ENCODE measurements at regions not wholly inside any gene's neighbourhood (a gene's known extent, or its start where the extent isn't known, plus 50 kb on each side); places are given as distances from the start of the nearest gene placed in this dataset.

GRCh38 chr7:130927062-130927461 lies 193.1 kb upstream of the KLF14 start:
- no peak for DNase-seq (ENCODE audit: low read depth in 2 of 3, low spot score in 1 of 3)

DNA sequence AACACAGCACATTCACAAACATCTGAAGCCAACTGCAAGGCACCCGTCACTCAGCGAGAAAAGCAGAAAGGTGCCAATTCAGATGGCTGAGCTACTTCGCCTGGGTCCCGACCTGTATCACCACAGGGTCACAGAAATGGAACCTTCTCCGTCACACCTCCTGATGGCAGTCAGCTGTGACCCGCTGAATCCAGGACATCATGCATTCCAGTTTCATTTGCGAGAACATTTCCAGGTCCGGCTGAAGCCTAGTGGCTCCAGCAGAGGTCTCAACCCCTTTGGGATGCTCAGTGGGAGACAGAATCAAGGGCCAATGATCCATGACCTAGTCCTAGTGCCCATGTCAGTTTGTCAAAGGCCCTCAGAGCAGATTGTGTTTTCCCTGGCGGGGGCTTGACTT lies 193.6 kb upstream of the KLF14 start:
- no peak for DNase-seq (ENCODE audit: low read depth in 2 of 3, low spot score in 1 of 3)

DNA sequence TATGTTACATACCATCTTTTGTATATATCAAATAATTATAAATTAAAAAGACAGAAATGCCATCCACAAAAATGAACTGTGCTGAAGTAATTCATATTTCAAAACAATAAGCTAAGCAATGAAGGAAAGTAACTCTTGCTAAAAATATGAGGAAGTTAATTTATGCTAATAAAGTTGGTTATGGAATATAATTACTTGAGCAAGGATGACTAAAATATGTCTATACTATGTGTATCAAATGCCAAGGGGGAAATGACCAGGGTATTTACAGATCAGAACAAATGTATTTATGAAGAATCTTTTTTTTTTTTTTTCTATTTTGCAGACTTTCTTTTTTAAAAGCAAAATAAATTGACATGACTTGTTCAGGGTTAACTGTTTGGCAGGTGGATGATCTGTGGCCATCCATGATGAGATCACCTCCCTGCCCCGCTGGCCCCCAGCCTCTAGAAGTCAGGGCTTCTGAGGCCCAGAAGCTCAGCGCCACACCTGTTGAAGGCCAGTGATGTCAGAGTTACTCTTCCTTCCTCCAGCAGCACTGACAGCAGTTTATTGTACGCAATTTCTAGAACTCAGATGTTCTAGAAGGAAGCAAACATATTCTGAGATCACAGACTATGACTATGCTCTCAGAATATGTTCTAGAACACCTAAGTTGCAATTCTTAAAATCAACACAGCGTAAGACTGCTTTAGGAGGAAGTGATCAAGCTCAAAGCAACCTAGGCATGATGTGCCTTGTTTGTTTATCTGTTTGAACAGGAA lies 196.1 kb upstream of the KLF14 start:
- DNase-seq (ENCODE audit: low read depth in 2 of 3, low spot score in 1 of 3): no peak

GRCh38 chr7:130930681-130931080 lies 196.7 kb upstream of the KLF14 start:
- DNase-seq (ENCODE audit: low read depth in 2 of 3, low spot score in 1 of 3): no peak

GRCh38 chr7:130931423-130931822 lies 197.4 kb upstream of the KLF14 start:
- no peak for DNase-seq (ENCODE audit: low read depth in 2 of 3, low spot score in 1 of 3)

DNA sequence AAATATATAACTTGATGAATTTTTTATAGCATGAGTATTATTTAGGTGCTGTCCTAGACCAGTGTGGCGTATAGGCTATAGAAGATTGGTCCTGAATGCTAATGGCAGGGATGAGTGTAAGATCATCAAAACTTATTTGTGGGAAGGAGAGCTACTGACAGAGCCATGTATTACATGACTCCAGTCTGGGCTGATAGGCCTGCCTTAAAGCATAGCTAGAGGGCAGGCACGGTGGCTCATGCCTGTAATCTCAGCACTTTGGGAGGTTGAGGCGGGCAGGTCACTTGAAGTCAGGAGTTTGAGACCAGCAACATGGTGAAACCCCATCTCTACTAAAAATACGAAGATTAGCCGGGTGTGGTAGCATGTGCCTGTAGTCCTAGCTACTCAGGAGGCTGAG lies 198.1 kb upstream of the KLF14 start:
- no peak for DNase-seq (ENCODE audit: low read depth in 2 of 3, low spot score in 1 of 3)

DNA sequence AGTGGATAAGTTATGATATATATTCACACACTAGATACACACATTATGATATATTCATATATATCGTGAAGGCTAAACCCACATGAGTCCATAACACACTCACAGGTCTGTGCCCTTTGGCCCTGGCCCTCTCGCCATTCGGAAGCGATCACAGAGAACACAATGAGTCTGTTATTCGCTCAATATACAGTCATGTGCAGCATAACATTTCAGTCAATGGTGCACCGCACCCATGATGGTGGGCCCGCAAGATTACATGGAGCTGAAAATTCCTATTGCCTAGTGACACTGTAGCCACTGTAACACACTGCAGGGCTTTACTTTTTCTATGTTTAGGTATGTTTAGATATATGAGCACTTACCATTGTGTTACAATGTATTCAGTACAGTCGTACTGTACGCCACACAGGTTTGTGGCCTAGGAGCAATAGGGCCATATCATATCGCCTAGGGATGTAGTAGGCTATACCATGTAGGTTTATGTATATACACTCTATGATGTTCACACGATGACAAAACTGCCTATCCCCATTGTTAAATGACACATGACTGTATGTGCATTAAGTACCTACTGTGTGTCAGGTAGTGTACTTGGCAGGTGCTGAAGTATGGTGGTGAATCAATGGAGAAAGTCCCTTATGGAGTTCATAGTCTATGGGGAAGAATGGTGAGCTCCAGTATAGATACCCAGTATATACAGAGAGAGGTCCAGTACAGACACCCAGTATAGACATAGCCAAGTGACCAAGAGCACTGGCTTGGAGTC lies 198.8 kb upstream of the KLF14 start:
- DNase-seq (ENCODE audit: low read depth in 2 of 3, low spot score in 1 of 3): no peak

DNA sequence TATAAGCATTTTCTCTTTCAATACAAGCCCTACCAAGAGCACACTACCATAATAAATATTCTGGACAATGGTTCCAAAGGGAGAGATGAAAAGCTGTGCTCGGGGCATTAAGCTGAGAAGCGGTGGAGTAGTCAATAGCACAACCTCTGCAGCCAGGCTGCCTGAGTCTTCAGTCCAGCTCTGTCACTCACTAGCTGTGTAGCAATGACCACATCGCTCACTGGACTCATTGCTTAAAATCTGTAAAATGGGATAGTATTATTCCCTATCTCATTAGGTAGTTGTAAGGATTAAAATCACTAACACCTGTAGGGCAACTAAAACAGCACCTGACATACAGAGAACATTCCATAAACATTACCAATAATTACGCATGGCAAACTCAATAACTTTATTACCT lies 199.9 kb upstream of the KLF14 start:
- no peak for DNase-seq (ENCODE audit: low read depth in 2 of 3, low spot score in 1 of 3)

DNA sequence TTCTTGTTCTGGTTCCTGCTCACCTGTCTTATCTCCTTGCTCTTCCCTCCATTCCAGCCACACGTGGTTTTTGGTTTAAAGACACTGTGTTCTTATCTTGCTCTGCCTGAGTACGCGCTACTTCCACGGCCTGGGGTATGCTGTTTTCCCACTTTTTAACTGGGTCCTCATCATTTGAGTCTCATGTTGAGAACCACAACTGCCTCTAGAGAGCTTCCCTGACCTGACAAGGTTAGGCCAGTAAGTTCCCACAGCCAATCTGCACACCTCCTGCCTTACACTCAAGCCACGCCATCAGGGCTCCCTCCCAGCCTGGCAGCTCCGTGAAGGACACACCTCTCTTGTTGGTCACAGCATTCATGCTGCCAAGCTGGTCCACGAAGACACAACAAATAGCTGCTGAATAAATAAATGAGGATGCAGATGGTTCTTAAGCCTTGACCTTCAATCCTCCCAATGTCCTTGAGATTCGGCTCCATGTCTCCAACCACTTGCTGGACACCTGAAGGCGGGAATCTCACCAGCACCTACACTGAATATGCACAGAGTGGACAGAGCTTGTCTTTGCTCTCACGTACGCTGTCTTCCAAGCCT lies 201.7 kb upstream of the KLF14 start:
- DNase-seq (ENCODE audit: low read depth in 2 of 3, low spot score in 1 of 3): no peak

DNA sequence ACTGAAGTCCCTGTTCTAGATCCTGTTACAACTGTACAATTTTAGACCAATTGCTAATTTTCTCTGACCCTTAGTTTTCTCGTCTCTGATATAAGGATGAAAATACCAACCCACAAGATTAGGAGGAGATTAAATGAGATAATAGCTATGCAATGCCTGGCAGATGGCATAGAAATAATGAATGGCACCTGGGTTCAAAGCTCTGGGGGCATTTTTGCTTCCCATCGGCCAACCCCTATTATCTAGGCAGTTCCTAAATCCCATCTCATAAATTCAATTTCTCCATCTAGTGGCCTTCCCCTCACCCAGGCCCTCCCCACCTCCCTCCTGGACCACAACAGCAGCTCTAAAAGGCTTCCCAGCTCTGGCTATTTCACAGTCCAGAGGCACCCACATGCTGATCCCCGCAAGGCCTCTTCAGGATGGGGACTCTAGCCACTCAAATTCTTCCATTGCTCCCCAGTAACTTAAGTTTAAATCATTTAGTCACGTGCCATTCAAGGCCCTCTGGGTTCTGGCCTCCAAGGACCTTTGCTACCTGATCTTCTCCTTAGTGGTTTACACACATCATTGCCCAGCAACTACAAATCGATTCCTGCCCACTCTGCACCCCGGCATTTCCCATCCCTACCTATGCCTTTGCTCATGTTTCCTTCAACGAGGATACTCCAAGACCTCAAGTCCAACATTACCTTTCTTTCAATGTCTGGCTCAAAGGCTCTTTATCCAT lies 202.4 kb upstream of the KLF14 start:
- DNase-seq (ENCODE audit: low read depth in 2 of 3, low spot score in 1 of 3): no peak

- DNase-seq (ENCODE audit: low read depth in 2 of 3, low spot score in 1 of 3): no peak
Observed at GRCh38 chr7:130937016-130937415, 203.0 kb upstream of the KLF14 start.

- DNase-seq (ENCODE audit: low read depth in 2 of 3, low spot score in 1 of 3): no peak
Observed at GRCh38 chr7:130937830-130938229, 203.8 kb upstream of the KLF14 start.

DNA sequence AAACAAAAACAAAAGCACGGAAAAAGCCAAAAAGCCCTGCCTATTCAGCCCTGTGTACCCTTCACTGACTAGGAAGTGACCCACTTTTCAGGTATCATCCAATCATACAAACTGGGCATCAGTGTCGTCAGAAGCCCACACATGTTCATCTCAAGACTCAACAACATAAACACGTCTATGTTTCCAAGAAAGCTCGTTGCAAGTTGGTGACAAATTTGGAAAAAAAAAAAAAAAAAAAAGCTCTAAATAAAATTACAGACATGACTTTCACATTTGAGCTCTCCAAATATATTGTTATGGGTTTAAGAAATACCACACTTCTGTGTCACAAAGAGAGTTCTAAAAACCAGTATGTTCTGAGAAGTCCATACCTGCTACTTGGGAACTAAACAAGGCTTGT lies 204.7 kb upstream of the KLF14 start:
- no peak for DNase-seq (ENCODE audit: low read depth in 2 of 3, low spot score in 1 of 3)

DNA sequence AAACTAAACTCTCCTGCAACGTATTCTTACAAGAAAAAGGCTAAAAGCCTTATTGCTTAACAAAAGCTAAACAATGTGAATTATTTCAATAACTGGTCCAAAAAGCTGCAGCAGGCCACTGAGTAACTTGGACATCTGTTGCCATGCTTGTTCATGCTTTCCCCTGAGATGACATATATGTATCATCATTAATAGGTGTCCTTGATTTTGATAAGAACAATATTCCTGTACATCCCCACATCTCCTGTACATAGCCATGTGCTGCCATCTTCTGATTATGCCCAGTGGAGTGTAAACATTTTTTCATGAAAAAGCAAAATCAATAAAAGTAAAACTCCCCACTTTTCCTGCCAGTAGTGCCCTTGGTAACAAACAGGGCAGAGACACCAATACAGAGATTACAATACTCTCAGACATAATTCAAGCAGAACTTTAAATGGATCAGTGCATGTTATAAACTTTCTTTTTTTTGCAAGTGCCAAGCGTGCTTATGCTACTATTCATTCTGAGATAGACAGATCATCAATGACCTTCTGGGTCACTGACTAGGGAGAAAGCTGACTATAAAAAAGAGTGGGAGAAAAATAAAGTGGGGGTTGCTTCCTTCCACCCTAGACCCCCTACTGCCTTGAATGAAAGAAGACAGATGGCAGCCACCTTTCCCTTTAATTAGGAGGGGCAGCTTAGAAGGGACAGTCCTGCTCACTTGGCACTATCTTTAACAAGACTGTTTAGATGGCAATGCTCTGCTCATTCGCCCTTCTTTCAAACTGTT lies 205.5 kb upstream of the KLF14 start:
- DNase-seq (ENCODE audit: low read depth in 2 of 3, low spot score in 1 of 3): no peak

- DNase-seq (ENCODE audit: low read depth in 2 of 3, low spot score in 1 of 3): no peak
Observed at GRCh38 chr7:130940326-130940725, 206.3 kb upstream of the KLF14 start.

- DNase-seq (ENCODE audit: low read depth in 2 of 3, low spot score in 1 of 3): no peak
Observed at GRCh38 chr7:130940907-130941306, 206.9 kb upstream of the KLF14 start.

DNA sequence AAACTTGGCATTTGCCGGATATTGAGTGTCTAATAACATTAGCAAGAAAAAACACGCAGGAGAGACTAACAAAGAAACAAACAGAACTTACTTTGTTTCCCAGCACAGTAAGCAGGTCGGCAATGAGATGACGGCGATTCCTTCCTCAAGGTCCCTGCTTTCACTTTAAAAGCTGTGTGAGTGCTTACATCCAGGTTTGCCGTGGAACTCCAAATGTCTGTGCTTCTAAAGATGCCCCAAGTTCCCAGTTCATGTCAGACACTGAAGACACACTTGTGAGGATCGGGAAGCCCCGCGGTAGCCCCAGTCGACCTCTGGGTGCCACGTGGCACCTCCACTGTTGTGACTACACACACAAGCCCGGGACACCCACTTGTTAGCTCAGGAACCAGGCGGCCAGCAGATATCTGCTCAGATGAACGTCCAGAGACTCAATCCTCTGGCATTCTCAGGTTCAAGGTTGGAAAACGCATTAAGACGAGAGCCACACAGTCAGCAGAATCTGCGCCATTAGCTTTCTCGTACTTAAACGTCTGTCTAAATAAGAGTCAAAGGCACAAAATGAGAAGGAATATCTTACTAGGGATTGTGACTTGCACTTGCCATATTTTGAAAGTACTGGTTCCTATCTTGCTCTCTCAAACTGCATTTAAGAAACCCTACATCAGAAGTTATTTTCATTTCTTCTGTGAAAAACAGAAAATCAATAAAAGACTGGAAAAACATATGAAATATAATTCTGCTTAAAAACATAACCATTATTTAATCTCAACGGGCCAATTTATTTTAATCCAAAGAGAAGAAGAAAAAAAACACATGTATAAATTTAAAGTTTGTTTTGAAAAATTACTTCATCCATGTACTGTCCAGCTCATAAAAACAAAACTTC lies 207.6 kb upstream of the KLF14 start:
- no peak for DNase-seq (ENCODE audit: low read depth in 2 of 3, low spot score in 1 of 3)

DNA sequence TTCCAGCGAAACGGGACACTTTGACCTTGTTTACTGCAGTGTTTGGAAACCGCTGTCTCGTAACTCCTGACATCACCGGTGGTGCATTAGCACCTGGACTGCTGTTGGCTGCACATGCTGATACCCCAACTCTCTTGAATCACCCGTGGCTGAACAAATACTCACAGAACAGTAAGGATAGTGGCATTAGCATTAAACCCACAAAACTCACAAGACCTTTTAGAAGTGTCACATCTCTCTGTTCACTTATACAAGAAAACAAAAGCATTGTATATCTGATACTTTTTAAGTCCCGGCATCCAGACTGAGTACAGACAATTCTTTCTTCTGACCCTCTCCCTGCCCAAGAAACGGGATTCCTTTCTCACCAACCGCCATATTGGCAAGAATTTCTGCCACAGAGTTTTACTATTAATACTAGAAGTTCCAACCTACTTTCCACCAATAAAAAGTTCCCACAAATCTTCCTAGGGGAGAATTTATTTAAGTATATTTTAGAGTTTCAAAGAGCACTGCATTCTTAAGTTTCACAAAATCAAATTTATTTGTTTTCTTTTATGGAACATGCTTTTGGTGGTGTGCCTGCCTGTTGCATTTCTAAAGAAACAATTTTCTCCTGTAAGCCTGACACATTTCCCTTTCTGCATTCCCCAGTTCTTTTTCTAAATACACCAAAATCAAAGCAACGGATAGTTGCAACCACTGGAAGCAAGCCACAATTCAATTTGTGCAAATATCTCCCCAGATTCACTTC lies 208.4 kb upstream of the KLF14 start:
- DNase-seq (ENCODE audit: low read depth in 2 of 3, low spot score in 1 of 3): no peak

DNA sequence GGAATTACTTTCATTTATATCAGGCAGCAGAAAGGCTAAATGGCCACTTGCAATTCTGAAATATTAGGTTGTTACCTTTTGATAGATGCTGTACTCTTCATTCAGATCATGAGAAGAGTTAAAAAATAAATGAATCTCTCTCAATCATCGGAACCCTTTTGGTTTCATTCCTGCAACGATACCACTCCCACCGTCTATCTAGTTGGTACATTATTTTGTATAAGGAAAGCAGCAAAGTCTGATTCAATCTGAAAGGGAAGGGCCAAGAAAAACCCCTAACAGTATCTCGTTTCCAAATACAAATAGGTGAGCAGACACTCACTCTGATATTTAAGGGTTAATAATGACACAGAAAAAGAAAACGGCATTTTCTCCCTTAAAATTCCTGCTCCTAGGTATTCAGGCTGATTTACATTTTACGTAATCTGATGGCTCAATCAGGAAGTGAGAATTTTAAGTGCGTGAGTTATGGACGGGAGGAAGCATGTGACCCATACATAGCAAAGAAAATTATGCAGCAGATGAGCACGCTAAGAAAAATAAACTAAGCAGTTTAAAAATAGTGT lies 209.4 kb upstream of the KLF14 start:
- no peak for DNase-seq (ENCODE audit: low read depth in 2 of 3, low spot score in 1 of 3)
